NCI-H345 treated with DMSO at 0.1 percent for 48 hours (cell line): ENCODE measurements at regions not wholly inside any gene's neighbourhood (a gene's known extent, or its start where the extent isn't known, plus 50 kb on each side); places are given as distances from the start of the nearest gene placed in this dataset.

ENCODE experiments used
- DNase-seq: peaks from one replicate; lab custom pipeline; 2025; ENCODE audit not compliant: unreplicated experiment; lab: John Stamatoyannopoulos, UW

- DNase-seq = peak; percentile 25
Observed at GRCh38 chr5:81856948-81857928, 106.3 kb upstream of the SSBP2 start.

- DNase-seq = no peak
Observed at GRCh38 chr5:81855591-81855990, 104.7 kb upstream of the SSBP2 start.

GRCh38 chr5:81854915-81855314 is 104.0 kb upstream of the SSBP2 start:
- no peak for DNase-seq

- DNase-seq = no peak
Observed at GRCh38 chr5:81854485-81854884, 103.6 kb upstream of the SSBP2 start.

- DNase-seq = no peak
Observed at GRCh38 chr5:81853030-81853357, 102.1 kb upstream of the SSBP2 start.

GRCh38 chr5:81852291-81853029 is 101.6 kb upstream of the SSBP2 start:
- DNase-seq = peak; percentile 39

- DNase-seq = peak; percentile 74
Observed at GRCh38 chr5:81851481-81852178, 100.7 kb upstream of the SSBP2 start.

GRCh38 chr5:81850501-81851357 is 99.8 kb upstream of the SSBP2 start:
- no peak for DNase-seq

- DNase-seq = no peak
Observed at GRCh38 chr5:81849770-81850367, 99.0 kb upstream of the SSBP2 start.

GRCh38 chr5:81848362-81848880 is 97.5 kb upstream of the SSBP2 start:
- no peak for DNase-seq

GRCh38 chr5:81846301-81846700 is 95.4 kb upstream of the SSBP2 start:
- DNase-seq = no peak

- no peak for DNase-seq
Observed at GRCh38 chr5:81843845-81844244, 92.9 kb upstream of the SSBP2 start.

GRCh38 chr5:81842795-81843398 is 92.0 kb upstream of the SSBP2 start:
- no peak for DNase-seq

GRCh38 chr5:81839034-81839433 is 88.1 kb upstream of the SSBP2 start:
- DNase-seq = no peak

- DNase-seq = no peak
Observed at GRCh38 chr5:81838307-81838906, 87.5 kb upstream of the SSBP2 start.

- DNase-seq = no peak
Observed at GRCh38 chr5:81837667-81838306, 86.9 kb upstream of the SSBP2 start.

- no peak for DNase-seq
Observed at GRCh38 chr5:81835814-81836367, 85.0 kb upstream of the SSBP2 start.

- no peak for DNase-seq
Observed at GRCh38 chr5:81834021-81834660, 83.2 kb upstream of the SSBP2 start.
